ENCODE measurements at regions not wholly inside any gene's neighbourhood (a gene's known extent, or its start where the extent isn't known, plus 50 kb on each side); places are given as distances from the start of the nearest gene placed in this dataset.
"Not testable (repeated sequence)": the region's sequence is repeated elsewhere in the genome, so short reads cannot be mapped to it uniquely, and the experiment has no call there.

DNA sequence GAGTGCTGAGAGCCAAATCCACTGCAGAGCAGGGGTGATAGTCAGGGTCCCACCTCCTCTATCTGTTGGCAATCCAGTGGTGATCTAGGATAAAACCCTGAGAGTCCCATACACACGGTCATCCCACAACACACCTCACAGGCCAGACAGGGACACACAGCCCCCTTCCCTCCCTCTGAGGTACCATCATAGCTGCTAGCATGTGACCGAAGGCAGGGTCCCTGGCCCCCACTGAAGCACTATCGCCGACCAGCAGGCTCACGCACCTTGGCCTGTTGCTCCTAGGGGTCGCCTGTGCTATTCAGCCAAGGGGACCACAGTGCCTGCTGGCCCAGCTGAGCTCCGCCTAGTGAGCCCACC is 168.8 kb downstream of the TBC1D2B start:
- H3K36me3 ChIP-seq (ENCODE audit: control insufficient read depth in 2 of 2, insufficient read depth in 1 of 2, low read length in 2 of 2); H3K4me3 ChIP-seq (ENCODE audit: low read depth, low read length); POLR2A ChIA-PET; H3K9me3 ChIP-seq (ENCODE audit: control insufficient read depth, insufficient read depth, low read depth, low read length); H3K27ac ChIP-seq (ENCODE audit: extremely low read depth, low read depth, low read length); H3K4me1 ChIP-seq (ENCODE audit: control insufficient read depth, insufficient read depth, low read length): not testable (repeated sequence)
- TF ChIP-seq SCRT2 (tag by site-specific recombination; IDR thresholded peaks at IDR 0.05) = peak; percentile 38
- CTCF ChIA-PET = interaction anchor here (0.6 to 3.5 kb wide), 30 partner anchors 8 to 648 kb away, joined by 3 to 48 read pairs (median 4); no protein-coding TSS in a partner anchor

GRCh38 chr15:77907824-77908751 is 169.4 kb downstream of the TBC1D2B start:
- ChIA-PET CTCF (interaction anchor here (0.6 to 3.5 kb wide), 34 partner anchors 8 to 886 kb away, joined by 3 to 48 read pairs (median 4); no protein-coding TSS in a partner anchor), POLR2A (no interaction called here)
- Histone ChIP-seq H3K9me3 (ENCODE audit: control insufficient read depth, insufficient read depth, low read depth, low read length) (no peaks in the 10 kb centered on the region), H3K4me1 (ENCODE audit: control insufficient read depth, insufficient read depth, low read length) (no peaks in the 10 kb centered on the region), H3K36me3 (ENCODE audit: control insufficient read depth in 2 of 2, insufficient read depth in 1 of 2, low read length in 2 of 2) (no peaks in the 10 kb centered on the region), H3K27ac (ENCODE audit: extremely low read depth, low read depth, low read length) (no peak overlapping the region; the same call in 1 of the 2 replicates), H3K4me3 (ENCODE audit: low read depth, low read length) (no peak overlapping the region)
- TF ChIP-seq AEBP2 (tag by site-specific recombination; IDR thresholded peaks at IDR 0.05; ENCODE audit: borderline replicate concordance) (no peak), ZNF121 (tag by site-specific recombination; IDR thresholded peaks at IDR 0.05) (no peak), PRDM6 (tag by site-specific recombination; IDR thresholded peaks at IDR 0.05) (no peak), CTCF (tag by site-specific recombination; IDR thresholded peaks at IDR 0.05) (peak; percentile 66; the same call in 1 of the 2 replicates), ZBTB17 (tag by site-specific recombination; IDR thresholded peaks at IDR 0.05) (peak; percentile 94), BCL6B (tag by site-specific recombination; IDR thresholded peaks at IDR 0.05) (no peak), ZNF610 (tag by site-specific recombination; IDR thresholded peaks at IDR 0.05; ENCODE audit: borderline replicate concordance) (no peak), WT1 (tag by site-specific recombination; IDR thresholded peaks at IDR 0.05) (no peak), ZNF600 (tag by site-specific recombination; IDR thresholded peaks at IDR 0.05) (peak; percentile 77), GLIS2 (tag by site-specific recombination; IDR thresholded peaks at IDR 0.05) (peak; percentile 28; the same call in 1 of the 2 replicates)
- TF ChIP-seq, protein P1, sequence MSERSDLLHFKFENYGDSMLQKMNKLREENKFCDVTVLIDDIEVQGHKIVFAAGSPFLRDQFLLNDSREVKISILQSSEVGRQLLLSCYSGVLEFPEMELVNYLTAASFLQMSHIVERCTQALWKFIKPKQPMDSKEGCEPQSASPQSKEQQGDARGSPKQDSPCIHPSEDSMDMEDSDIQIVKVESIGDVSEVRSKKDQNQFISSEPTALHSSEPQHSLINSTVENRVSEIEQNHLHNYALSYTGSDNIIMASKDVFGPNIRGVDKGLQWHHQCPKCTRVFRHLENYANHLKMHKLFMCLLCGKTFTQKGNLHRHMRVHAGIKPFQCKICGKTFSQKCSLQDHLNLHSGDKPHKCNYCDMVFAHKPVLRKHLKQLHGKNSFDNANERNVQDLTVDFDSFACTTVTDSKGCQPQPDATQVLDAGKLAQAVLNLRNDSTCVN (tag by site-specific recombination; optimal IDR thresholded peaks at IDR 0.05) = peak; percentile 21
- TF ChIP-seq, protein P2, sequence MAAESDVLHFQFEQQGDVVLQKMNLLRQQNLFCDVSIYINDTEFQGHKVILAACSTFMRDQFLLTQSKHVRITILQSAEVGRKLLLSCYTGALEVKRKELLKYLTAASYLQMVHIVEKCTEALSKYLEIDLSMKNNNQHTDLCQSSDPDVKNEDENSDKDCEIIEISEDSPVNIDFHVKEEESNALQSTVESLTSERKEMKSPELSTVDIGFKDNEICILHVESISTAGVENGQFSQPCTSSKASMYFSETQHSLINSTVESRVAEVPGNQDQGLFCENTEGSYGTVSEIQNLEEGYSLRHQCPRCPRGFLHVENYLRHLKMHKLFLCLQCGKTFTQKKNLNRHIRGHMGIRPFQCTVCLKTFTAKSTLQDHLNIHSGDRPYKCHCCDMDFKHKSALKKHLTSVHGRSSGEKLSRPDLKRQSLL (tag by site-specific recombination; IDR thresholded peaks at IDR 0.05) = peak; percentile 34; the same call in 1 of the 2 replicates

DNA sequence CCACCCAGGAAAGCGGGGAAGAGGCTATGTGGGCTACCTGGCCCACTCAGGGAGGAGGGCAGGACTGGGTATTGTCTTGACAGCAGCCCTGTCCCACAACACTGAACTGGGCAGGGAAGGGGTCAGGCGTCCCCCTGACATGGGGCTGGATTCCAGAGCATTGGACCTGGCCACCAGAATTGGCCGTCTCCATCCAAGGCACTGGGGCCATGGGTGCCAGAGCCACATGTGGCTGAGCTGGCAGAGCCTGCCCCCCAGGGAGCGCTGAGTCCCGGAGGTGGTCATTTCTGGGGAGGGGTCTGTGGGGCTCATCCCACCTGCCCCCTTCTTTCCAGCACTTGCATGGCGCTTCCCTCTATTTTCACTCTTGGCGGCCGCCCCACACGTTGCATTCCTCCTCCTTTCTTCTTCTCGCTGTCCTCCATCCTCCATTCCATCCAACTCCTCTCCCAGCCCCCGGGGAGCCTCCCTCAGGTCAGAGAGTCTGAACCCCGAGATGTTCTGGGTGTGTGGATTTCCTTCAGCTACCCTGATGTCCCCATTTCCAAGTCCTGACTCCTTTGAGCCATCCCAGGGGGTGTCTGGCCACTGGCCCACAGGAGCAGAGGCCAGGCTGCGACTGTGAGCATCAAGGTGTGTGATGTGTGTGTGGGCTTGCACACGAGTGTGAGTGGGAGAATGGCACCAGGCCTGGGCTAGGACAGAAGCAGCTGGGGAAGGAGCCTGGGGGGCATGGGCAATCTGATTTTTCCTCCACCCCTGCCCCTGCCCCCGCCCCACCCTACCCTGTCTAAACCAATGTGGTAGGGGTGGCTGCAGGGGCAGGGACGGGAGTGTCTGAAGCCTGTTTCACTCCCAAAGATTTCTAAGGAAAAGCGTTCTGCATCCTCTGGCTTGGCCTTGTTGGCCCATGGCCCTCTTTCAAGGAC is 171.2 kb downstream of the TBC1D2B start:
- H3K9me3 ChIP-seq (ENCODE audit: control insufficient read depth, insufficient read depth, low read depth, low read length); H3K4me1 ChIP-seq (ENCODE audit: control insufficient read depth, insufficient read depth, low read length); H3K27ac ChIP-seq (ENCODE audit: extremely low read depth, low read depth, low read length); H3K4me3 ChIP-seq (ENCODE audit: low read depth, low read length); H3K36me3 ChIP-seq (ENCODE audit: control insufficient read depth in 2 of 2, insufficient read depth in 1 of 2, low read length in 2 of 2); POLR2A ChIA-PET: not testable (repeated sequence)
- CTCF ChIA-PET = interaction anchor here (0.6 to 1.6 kb wide), 4 partner anchors 14 to 175 kb away, joined by 3 to 6 read pairs (median 4); no protein-coding TSS in a partner anchor

Measured in HEK293 (cell line).